Pulmonary artery endothelial cell (primary cell): ENCODE measurements at regions not wholly inside any gene's neighbourhood (a gene's known extent, or its start where the extent isn't known, plus 50 kb on each side); places are given as distances from the start of the nearest gene placed in this dataset.
"Not testable (repeated sequence)": the region's sequence is repeated elsewhere in the genome, so short reads cannot be mapped to it uniquely, and the experiment has no call there.

Experiments
- DNase-seq: peaks from one replicate; pipeline ENCODE4 v3.0.0-alpha.2; 2011; ENCODE audit warnings: low read depth, low spot score

DNA sequence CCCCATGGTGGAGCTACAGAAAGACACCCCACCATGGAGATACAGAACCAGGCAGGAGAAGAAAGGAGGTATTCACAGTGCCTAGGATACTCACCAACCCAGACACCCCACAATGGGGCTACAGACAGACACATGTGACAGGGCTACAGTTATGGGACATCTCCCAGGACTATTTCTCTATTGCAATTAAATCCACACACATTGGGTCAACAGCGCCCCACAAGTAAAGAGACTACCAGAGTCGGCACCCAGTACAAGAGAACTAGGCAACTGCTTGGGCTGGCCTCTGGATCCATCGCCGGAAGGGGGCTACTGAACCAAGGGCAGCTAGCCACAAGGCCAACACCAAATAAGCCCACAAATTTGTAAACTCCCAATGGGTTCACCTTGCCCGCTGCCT, 310.1 kb upstream of the NCKAP5 start:
- DNase-seq = no peak

GRCh38 chr2:133879703-133880102, 311.4 kb upstream of the NCKAP5 start:
- no peak for DNase-seq

GRCh38 chr2:133882159-133882558, 313.9 kb upstream of the NCKAP5 start:
- not testable (repeated sequence) for DNase-seq

DNA sequence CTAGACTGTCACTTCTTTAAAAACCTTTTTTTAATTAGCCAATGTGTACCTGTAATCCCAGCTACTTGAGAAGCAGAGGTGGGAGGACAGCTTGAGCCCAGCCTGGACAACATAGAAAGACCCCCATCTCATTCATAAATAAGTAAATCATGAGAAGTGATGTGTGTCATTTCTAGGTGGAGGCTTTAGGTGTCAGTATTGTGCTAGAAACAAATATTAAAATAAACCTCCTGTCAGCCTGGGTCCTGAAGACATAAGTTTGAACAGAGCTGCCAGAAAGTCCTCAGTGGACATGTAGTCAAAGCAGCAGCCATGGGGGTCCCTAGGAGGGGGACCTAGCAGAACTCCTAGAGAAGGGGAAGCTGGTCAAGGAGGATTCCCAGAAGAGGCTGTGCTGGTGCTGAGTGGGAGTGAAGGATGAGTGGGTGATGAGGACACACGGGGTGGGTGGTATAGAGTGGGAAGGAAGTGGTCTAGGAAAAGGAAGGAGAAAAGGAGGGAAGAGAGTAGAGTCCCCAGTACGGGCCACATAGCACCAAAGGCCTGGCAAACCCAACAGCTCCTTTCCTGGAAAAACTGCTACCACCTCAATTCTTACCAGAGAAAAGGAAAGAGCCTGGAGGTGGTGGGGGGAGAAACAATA, 316.6 kb upstream of the NCKAP5 start:
- DNase-seq = no peak

DNA sequence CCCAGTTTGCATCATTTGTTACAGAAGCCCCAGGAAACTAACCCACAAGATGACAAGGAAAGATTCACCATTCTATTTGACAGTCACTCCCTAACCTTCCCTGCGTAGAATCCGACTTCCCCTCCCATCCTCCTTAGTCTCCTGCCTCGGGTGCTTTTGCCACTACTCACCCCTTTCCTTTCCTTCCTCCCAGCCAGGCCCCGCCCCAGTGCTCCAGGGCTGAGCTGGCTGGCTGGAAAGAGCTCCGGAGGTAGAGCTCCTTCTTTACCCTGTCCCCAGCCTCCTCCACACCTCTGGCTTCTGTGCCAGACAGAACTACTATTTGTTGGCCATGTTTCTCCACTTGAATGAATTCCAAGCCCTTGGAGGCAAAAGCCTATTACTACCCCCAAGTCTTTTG, 317.6 kb upstream of the NCKAP5 start:
- DNase-seq = no peak

- DNase-seq = peak; percentile 13
Observed at GRCh38 chr2:133886735-133887675, 318.7 kb upstream of the NCKAP5 start.

- no peak for DNase-seq
Observed at GRCh38 chr2:133887676-133888040, 319.4 kb upstream of the NCKAP5 start.

DNA sequence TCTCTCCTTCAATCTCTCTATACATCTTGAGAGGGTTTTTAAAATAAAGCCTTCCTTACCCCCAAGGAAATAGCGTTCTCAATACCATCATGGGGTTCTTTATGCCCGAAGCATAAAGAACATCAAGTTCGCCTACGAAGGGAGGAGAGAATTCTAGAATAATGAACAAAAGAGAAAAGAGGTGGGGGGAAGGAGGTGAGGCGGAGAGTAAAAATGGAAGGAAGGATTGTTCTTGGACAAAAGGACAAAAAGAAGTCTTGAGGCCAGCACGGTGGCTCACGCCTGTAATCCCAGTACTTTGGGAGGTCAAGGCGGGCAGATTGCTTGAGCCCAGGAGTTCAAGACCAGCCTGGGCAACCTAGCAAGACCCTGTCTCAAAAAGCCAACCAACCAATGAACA, 319.8 kb upstream of the NCKAP5 start:
- no peak for DNase-seq

GRCh38 chr2:133888621-133889219, 320.5 kb upstream of the NCKAP5 start:
- DNase-seq = no peak

DNA sequence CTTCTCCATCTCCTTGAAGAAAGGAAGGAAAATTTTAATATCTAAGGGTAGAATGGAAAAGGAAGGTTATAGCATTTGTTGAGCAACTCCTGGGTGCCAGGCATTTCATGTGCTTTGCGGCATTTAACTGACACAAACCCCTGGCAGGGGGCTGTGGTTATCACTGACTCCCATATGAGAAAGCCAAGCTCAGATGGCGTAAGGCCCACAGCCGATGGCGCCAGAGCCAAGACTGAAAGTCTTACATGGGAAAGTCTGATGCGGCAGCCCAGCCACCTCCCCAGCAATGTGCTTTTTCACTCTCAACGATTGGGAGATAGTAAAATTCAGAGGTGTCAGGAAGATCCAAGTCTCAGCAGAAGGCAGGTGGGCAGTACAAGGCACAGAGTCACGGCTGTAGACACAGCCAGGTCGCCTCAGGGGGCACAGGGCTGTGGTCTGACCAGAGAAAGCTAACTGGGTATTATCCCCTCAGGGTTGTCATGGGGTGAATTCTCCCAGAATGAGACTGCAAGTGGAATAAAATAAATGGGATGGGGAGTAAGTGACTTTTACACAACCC, 324.2 kb upstream of the NCKAP5 start:
- DNase-seq = no peak

DNA sequence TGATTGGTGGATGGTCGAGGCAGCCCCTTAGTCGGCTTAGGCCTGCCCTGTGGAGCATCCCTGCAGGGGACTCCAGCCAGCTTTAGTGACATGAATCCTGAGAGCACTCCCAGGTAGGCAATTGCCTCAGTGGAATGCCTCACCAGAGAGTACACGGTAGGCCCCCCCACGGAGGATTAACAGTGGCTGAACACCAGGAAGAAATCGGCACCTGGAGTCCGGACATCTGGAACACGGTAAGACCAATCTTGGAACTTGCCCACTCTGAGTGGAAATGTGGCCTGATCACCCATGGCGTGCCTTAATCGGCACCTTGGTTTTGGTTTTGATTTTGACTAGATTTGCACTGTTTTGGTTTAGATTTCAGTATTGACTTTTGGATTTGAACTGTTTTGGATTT, 326.2 kb upstream of the NCKAP5 start:
- DNase-seq = no peak

DNA sequence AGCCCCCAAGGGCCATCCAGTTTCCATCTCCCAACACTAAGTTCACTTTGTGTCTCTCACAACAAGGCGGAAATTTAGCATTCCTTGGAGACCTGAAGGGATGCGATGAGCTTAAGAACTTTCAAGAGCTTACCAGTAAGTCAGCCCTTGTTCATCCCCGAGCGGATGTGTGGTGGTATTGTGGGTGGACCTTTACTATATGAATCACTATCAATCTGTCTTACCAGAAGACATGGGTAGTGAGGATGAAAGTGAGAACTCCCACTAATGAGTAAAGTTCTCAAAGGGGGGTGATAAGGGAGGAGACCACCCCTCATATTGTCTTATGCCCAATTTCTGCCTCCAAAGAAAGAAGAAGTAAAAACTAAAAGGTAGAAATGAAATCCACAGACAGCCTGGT, 329.6 kb upstream of the NCKAP5 start:
- not testable (repeated sequence) for DNase-seq

DNA sequence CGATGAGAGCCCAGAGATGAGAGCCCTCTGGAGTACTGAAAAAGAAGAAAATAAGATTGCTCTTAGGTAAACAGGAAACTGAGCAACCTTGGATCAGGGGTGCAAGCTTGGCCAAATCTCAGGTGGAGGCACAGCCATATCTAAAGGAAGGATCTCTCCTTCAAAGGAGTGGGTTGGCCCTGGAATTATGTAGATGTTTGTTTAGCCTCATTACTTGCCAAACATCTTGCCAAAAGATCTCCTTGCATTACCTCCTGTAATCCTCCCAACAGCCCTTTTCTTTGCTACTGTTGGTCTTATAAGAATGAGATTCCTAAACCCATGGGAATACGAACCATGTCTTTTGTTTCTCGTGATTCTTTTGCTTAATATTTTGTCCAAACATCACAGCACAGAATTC, 332.6 kb upstream of the NCKAP5 start:
- no peak for DNase-seq

DNA sequence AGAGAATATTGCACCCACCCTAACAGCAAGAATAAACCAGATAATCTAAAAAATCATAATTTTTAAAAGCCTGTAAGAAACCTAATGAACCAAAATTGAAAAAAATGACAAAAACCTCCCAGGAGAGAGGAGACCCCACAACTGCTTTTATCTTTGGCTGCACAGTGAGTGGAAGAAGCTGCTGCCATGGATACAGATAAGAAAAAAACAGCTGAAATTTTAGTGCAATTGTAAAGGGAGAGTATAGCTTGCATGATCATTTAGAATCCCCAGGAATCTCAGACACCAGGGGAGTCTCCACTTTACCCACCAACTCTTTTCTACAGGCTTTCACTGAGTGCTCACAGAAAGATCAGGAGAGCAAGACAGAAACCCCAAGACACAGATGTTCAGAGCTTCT, 338.1 kb upstream of the NCKAP5 start:
- DNase-seq = no peak

DNA sequence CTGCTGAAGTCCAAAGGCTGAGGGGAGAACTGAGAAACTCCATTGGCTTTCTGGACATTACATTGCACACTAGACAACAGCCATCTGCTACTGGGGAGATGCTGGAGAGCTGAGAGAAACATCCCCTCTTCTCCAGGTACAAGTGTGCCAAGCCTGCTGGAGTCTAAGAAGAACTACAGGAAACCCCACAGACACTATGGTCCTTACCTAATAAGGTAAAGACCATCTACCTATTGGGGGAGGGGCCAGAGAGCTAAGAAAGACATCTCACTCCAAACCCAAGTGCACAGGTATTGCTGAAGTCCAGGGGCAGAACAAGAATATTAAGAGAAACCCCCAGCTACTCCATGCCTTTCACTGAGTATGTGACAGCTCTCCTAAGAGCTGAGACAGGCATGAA, 338.7 kb upstream of the NCKAP5 start:
- no peak for DNase-seq

DNA sequence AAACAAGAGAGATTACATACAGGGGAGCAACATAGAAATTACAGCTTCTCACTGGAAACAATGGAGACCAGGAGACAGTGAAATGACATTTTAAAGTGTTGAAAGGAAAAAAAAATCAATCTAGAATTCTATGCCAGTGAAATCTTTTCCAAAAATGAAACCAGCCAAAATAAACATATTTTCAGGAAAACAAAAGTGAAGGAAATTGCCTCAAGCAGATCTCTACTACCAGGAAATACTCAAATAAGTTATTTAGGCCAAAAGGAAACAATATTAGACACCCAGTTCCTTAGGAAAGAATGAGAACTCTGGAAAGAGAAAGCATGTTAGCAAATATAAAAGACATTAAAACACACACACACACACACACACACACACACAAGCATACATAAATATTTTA, 339.9 kb upstream of the NCKAP5 start:
- peak; percentile 24 for DNase-seq

- no peak for DNase-seq
Observed at GRCh38 chr2:133918141-133918540, 335.7 kb upstream of the MGAT5 start.

DNA sequence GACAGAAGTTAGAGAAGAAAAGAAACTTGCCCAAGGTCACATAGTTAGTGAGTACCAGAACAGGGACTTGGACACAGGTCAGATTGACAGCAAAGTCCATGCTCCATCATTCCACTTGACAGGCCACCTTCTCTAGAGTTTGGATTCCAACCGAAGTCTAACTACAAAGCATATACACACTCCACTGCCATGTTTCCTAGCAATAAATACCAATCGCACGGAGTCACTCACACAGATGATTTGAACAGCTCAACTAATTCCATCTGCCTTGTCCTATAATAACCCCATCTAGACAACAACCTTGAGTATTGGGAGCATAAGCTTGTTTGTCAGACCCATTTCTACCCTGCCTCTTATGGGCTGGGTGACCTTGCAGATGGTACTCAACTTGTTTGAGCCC, 334.6 kb upstream of the MGAT5 start:
- no peak for DNase-seq

GRCh38 chr2:133927894-133928293, 326.0 kb upstream of the MGAT5 start:
- DNase-seq = no peak

DNA sequence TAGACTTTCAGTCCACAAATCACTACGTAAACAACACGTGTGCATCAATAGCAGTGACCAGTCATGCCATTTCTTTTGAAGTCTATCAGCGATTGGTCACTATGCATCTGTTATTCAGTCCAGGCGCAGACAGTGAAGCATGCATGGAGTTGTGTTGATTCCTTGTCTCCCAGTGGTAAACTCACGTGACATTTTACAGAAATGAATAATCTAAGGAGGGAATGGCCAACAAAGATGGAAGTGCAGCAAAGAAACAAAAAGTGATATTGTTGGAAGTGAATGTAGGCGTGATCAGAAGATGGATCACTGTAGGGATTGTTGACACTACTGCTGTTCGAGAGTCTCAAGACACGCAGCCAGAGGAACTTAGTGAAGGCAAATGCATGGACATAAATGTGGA, 317.8 kb upstream of the MGAT5 start:
- DNase-seq = no peak

DNA sequence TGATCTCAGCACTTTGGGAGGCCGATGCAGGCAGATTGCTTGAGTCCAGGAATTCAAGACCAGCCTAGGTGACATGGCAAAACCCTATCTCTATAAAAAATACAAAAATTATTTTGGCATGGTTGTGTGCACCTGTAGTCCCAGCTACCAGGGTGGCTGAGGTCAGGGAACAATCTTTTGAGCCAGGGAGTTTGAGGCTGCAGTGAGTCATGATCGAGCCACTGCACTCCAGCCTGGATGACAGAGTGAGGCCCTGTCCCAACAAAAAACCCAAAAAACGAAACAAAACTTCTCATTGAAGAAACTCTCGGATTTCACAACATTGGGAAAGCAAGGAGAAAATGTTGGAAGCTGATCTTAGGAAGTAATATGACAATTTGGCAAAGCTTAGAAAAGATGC, 317.3 kb upstream of the MGAT5 start:
- DNase-seq = no peak

DNA sequence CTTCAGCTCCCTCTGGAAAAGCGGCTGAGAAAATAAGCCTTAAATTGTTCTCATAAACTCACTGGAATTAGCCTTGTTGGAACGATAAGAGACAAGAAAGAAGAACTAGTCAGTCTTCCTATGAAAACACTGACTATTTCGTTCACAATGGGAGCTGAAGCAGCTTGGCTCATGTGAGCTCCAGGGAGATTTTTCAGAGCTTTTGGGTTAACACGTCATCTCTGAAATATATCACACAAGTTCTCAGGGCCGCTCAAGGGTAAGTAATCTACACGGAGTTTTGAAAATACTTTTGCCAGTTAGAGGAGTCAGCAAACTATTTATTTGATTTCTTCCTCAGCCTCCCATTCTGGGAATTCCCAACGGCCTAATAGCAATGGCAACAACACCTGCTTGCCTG, 316.2 kb upstream of the MGAT5 start:
- no peak for DNase-seq
